ENCODE measurements at regions not wholly inside any gene's neighbourhood (a gene's known extent, or its start where the extent isn't known, plus 50 kb on each side); places are given as distances from the start of the nearest gene placed in this dataset.

DNA sequence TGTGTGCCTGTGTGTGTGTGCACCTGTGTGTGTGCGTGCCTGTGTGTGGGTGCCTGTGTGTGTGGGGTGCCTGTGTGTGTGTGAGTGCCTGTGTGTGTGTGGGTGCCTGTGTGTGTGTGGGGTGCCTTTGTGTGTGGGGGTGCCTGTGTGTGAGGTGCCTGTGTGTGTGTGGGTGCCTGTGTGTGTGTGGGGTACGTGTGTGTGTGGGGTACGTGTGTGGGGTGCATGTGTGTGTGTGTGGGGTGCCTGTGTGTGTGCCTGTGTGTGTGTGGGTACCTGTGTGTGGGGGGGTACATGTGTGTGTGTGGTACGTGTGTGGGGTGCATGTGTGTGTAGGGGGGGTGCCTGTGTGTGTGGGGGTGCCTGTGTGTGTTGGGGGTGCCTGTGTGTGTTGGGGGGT, 73.4 kb upstream of the HGFAC start:
- TF ChIP-seq, protein P1, sequence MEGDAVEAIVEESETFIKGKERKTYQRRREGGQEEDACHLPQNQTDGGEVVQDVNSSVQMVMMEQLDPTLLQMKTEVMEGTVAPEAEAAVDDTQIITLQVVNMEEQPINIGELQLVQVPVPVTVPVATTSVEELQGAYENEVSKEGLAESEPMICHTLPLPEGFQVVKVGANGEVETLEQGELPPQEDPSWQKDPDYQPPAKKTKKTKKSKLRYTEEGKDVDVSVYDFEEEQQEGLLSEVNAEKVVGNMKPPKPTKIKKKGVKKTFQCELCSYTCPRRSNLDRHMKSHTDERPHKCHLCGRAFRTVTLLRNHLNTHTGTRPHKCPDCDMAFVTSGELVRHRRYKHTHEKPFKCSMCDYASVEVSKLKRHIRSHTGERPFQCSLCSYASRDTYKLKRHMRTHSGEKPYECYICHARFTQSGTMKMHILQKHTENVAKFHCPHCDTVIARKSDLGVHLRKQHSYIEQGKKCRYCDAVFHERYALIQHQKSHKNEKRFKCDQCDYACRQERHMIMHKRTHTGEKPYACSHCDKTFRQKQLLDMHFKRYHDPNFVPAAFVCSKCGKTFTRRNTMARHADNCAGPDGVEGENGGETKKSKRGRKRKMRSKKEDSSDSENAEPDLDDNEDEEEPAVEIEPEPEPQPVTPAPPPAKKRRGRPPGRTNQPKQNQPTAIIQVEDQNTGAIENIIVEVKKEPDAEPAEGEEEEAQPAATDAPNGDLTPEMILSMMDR (IDR thresholded peaks at IDR 0.05) = no peak
- Histone ChIP-seq H3K27ac (no peak overlapping the region), H3K4me3 (no peak overlapping the region)
- DNase-seq (ENCODE audit: low spot score) = no peak

DNA sequence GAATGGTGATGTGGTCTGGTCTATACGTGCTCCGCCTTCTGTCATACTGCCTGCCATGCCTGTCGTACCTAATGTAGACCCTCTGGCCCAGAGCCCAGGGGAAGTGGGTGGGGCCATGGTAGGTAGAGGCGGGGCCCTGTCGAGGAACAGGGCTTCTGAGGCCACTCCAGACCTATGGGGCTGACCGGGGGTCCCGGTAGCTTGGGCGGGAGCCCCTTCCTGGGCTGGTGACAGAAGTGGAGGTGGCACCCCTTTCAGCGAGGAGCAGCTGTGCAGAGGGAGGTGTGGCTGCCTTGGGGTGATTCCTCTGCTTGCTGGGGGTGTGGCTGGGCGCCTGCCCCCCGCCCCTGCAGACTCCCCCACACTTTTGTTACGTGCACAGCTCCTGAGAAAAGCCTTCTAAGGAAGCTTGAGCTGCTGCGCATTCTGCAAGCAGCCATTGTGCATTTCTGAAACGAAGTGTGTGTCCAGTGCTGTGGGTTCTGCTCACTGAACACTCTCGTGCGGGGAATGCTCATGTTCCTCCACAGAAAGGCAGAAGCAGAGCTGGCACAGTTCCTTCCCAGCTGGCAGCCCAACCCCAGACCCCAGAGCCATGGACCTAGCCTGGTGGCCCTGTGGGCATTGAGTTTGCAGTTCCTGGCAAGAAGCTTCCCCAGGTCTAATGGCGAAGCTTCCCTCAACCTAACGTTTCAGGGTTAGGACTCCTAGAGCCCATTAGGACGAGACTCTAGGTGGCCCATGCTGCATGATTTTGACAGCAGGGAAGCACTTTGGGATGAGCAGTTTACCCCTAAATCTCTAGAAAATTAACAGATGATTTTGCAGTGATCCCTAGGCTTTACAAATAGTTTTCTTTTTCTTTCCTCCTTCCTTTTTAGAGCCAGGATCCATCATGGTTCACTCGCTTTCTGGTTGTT, 72.7 kb upstream of the HGFAC start:
- TF ChIP-seq, protein P1 (IDR thresholded peaks at IDR 0.05) = no peak
- Histone ChIP-seq H3K27ac (no peak overlapping the region), H3K4me3 (peak overlapping the region; percentile 56)
- peak; percentile 68 for DNase-seq (ENCODE audit: low spot score)

DNA sequence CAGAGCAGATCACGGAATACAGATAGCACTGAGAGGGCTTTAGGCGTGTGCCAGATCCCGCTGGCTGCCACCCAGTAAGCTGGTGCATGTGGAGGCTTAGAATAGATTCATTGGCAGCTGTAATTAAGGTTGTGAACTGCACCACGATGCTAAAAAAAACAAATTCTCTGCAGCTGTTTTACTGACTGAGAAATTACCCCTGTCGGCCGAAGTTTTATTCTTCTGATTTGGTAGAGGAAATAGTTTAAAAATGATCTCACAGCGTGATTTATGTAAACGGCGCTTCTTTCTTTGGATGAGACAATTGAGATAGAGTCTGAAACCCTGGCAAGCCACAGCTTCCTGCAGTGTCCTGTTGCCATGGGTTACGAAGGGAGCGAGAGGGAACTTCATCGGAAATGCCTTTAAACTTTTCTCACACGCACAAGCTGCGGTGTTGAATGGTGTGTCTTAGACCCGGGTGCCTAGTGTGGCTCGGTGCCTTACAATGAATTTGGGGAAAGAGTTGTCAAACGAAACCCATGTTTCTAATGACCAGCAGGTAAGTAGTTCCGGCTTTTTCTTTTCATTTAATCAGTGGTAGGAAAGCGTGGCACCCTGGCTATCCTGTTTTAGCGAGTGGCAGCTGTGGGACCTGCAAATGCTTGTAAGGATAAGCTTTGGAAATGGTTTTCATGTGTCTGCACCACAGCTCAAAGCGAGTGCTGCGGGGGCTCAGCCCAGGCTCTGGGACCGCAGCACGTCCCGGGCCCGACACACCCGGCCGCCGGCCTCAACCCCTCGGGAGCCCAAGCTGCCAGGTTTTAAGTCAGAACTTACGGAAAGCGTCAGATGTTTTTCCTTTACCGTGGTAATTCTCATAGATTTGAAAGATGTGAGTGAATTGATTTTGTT, 71.7 kb upstream of the HGFAC start:
- no peak overlapping the region for H3K27ac ChIP-seq
- peak; percentile 54 for DNase-seq (ENCODE audit: low spot score)
- peak overlapping the region; percentile 56 for H3K4me3 ChIP-seq
- TF ChIP-seq, protein P1 (IDR thresholded peaks at IDR 0.05) = no peak

DNA sequence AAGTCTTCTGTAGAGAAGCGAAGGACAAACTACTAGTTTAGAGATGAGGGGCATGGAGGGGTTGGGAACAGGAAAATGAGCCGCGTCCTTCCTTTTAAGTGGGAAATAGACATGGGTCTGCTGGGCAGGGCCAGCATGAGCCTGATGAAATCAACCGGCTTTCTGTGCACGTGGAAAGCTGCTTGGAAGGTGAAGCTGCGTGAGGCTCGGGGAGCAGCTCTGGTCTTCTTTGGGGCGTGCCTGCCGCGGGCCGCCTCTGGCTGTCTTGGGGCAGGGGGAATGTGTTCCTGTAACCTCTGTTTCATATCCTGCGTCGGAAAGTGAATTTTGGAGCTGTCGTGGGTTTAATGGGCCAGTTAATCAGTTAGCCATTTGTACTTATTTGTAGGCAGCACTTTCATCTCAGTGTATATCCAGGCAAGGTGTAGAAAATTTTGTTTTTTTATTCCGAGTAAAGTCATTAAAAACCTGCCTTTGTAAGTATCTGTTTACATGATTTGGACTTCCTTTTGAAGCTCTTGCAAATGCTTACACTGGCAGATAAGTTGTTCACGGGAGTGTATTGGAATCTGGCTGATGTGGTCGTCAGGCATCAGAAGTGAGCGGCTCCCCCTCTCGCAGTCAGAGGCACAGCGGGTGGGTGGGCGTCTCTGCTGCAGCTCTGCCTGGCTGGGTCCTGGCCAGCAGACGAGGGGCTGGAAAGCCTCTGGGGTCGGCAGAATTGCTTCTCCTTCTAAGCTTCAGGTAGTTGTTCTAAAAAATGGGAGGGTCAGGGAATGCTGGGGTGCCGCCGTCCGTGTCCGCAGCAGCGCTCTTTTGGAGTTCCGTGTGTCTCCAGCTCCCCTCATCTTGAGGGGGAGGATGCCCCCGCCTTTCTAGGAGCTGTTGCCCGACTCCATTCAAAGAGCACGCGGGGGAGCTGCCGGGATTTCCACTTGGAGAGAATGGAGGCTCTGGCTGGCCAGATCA, 70.5 kb upstream of the HGFAC start:
- peak; percentile 63 for DNase-seq (ENCODE audit: low spot score)
- TF ChIP-seq, protein P1 (IDR thresholded peaks at IDR 0.05) = no peak
- Histone ChIP-seq H3K27ac (no peak overlapping the region), H3K4me3 (no peak overlapping the region)

DNA sequence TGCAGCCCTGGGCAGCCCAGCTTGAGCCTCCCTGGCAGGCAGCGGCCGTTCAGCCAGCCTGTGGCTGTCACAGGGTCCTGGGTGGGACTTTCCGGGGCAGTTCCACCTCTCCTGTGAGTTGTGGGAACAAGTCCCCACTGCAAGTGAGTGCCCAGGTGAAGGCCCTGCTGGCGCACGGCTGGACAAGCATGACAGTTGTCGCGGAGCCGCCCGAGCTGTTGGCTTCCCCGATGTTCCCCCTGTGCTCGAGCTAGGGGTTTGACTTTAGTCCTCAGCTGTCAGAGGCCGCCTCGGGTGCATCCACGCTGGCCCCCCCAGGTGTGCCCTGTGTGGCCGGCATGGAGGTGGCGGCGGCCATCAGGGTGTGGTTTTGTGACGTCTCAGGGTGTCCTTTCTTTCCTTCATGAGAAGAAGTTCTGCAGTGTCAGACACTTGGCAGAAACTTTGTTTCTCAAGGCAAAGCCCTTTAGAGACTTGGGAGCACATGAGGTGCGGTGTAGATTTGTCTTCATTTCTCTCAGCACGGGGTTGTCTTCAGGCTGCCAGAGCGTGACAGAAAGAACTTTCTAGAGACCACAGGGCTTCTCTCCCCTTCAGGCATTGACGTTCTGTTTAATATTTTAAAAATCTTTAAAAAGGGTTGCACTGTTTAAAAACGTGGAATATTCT, 69.4 kb upstream of the HGFAC start:
- no peak overlapping the region for H3K27ac ChIP-seq
- TF ChIP-seq, protein P1 (IDR thresholded peaks at IDR 0.05) = no peak
- DNase-seq (ENCODE audit: low spot score) = no peak
- no peak overlapping the region for H3K4me3 ChIP-seq

DNA sequence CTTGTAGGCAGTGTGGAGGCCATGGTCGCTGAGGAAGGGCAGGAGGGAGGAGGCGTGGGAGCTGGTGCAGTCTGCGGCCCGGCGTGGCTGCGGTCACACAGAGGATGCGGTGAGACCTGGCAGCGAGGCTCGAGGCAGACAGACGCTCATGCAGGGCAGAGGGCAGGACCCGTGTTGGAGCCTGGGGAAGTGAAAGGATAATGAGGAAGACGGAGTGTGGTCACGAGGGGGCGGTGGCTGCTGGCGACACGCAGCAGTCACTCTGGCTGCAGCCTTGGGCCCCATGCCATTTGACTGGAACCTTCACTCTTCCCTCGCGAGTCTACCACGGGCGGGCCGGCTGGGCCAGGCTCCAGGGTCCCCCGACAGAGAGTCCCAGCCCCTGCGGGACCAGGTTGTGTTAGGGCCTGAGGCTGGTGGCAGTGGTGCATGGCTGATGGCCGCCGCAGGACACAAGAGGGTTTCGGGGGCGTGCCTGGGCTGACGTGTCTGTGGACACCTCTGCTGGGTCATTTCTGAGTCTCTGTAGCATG, 68.8 kb upstream of the HGFAC start:
- Histone ChIP-seq H3K4me3 (no peak overlapping the region), H3K27ac (no peak overlapping the region)
- peak; percentile 73 for DNase-seq (ENCODE audit: low spot score)
- TF ChIP-seq, protein P1 (IDR thresholded peaks at IDR 0.05) = no peak

Data from coronary artery (tissue), 2 donors.